ENCODE measurements at regions not wholly inside any gene's neighbourhood (a gene's known extent, or its start where the extent isn't known, plus 50 kb on each side); places are given as distances from the start of the nearest gene placed in this dataset.

- TF ChIP-seq CTCF (IDR thresholded peaks at IDR 0.05; ENCODE audit: low read depth, low read length, poor library complexity, severe bottlenecking) (no peak), EZH2phosphoT487 (IDR thresholded peaks at IDR 0.05; ENCODE audit: borderline replicate concordance, low read length) (no peak)
Observed at GRCh38 chr10:10094691-10095090, 923.0 kb upstream of the CELF2 start.

Data from DOHH2 (cell line).